Limb (tissue), 2 donors: ENCODE measurements at regions not wholly inside any gene's neighbourhood (a gene's known extent, or its start where the extent isn't known, plus 50 kb on each side); places are given as distances from the start of the nearest gene placed in this dataset.

Experiments used
- DNase-seq, 2 donors: peaks; one replicate each; pipeline ENCODE4 v3.0.0-alpha.2; 2016; ENCODE audit errors: extremely low spot score in 2 of 2

GRCh38 chr1:30515755-30516484 lies 207.5 kb downstream of the MATN1 start:
- DNase-seq, result no peak

GRCh38 chr1:30514945-30515344 lies 208.4 kb downstream of the MATN1 start:
- no peak for DNase-seq

- no peak for DNase-seq
These were observed 209.2 kb downstream of the MATN1 start for GRCh38 chr1:30514137-30514654.

GRCh38 chr1:30513396-30514136 lies 209.8 kb downstream of the MATN1 start:
- DNase-seq, result no peak

GRCh38 chr1:30512914-30513265 lies 210.5 kb downstream of the MATN1 start:
- no peak for DNase-seq

GRCh38 chr1:30511991-30512913 lies 211.1 kb downstream of the MATN1 start:
- no peak for DNase-seq

- no peak for DNase-seq
These were observed 211.8 kb downstream of the MATN1 start for GRCh38 chr1:30511563-30511962.

- no peak for DNase-seq
These were observed 212.3 kb downstream of the MATN1 start for GRCh38 chr1:30511106-30511505.

GRCh38 chr1:30509670-30510069 lies 213.7 kb downstream of the MATN1 start:
- DNase-seq, result no peak

GRCh38 chr1:30508611-30509010 lies 214.8 kb downstream of the MATN1 start:
- no peak for DNase-seq

- DNase-seq, result no peak
These were observed 215.3 kb downstream of the MATN1 start for GRCh38 chr1:30508175-30508448.

GRCh38 chr1:30507401-30508174 lies 215.8 kb downstream of the MATN1 start:
- DNase-seq, result no peak

- no peak for DNase-seq
These were observed 216.4 kb downstream of the MATN1 start for GRCh38 chr1:30507016-30507312.

- DNase-seq, result no peak
These were observed 216.9 kb downstream of the MATN1 start for GRCh38 chr1:30506291-30507015.

- DNase-seq, result no peak
These were observed 217.5 kb downstream of the MATN1 start for GRCh38 chr1:30505853-30506252.

- DNase-seq, result no peak
These were observed 230.9 kb downstream of the MATN1 start for GRCh38 chr1:30492451-30492850.

- DNase-seq, result no peak
These were observed 231.6 kb downstream of the MATN1 start for GRCh38 chr1:30491831-30492230.

- no peak for DNase-seq
These were observed 232.8 kb downstream of the MATN1 start for GRCh38 chr1:30490554-30491053.

- DNase-seq, result no peak
These were observed 233.5 kb downstream of the MATN1 start for GRCh38 chr1:30489737-30490389.

GRCh38 chr1:30488324-30488913 lies 235.0 kb downstream of the MATN1 start:
- DNase-seq, result no peak
